ENCODE measurements at regions not wholly inside any gene's neighbourhood (a gene's known extent, or its start where the extent isn't known, plus 50 kb on each side); places are given as distances from the start of the nearest gene placed in this dataset.

GRCh38 chr2:128726236-128726635 is 407.6 kb upstream of the HS6ST1 start:
- no peak overlapping the region for H3K4me3 ChIP-seq (ENCODE audit: low read length)
- TF ChIP-seq, protein P1, sequence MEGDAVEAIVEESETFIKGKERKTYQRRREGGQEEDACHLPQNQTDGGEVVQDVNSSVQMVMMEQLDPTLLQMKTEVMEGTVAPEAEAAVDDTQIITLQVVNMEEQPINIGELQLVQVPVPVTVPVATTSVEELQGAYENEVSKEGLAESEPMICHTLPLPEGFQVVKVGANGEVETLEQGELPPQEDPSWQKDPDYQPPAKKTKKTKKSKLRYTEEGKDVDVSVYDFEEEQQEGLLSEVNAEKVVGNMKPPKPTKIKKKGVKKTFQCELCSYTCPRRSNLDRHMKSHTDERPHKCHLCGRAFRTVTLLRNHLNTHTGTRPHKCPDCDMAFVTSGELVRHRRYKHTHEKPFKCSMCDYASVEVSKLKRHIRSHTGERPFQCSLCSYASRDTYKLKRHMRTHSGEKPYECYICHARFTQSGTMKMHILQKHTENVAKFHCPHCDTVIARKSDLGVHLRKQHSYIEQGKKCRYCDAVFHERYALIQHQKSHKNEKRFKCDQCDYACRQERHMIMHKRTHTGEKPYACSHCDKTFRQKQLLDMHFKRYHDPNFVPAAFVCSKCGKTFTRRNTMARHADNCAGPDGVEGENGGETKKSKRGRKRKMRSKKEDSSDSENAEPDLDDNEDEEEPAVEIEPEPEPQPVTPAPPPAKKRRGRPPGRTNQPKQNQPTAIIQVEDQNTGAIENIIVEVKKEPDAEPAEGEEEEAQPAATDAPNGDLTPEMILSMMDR (conservative IDR thresholded peaks at IDR 0.05; ENCODE audit: low read depth, low read length): no peak
- DNase-seq (ENCODE audit: low read depth): no peak

- no peak for DNase-seq (ENCODE audit: low read depth)
- H3K4me3 ChIP-seq (ENCODE audit: low read length): no peak overlapping the region
- TF ChIP-seq, protein P1 (conservative IDR thresholded peaks at IDR 0.05; ENCODE audit: low read depth, low read length): no peak
Observed at GRCh38 chr2:128726911-128727310, 408.2 kb upstream of the HS6ST1 start.

DNA sequence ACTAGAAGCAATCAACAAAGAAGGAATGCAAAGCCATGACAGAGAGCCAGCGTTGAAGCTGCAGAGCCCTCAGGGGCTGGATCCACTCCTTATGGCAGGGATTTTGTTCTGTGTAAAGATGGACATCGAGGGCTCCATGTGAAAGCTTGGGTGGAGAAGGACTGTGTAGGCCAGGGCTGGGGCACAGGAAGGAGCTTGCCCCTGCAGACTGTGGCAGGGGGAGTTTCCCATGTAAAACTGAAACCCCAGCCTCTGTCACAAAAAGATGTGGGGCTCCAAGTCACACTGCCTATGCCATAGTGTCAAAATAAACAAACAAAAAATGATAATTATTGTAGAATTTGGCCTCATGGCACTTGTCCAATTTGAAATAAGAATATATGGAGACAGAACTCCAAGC is 408.7 kb upstream of the HS6ST1 start:
- no peak for DNase-seq (ENCODE audit: low read depth)
- TF ChIP-seq, protein P1 (conservative IDR thresholded peaks at IDR 0.05; ENCODE audit: low read depth, low read length): no peak
- no peak overlapping the region for H3K4me3 ChIP-seq (ENCODE audit: low read length)

GRCh38 chr2:128727914-128728313 is 409.2 kb upstream of the HS6ST1 start:
- TF ChIP-seq, protein P1 (conservative IDR thresholded peaks at IDR 0.05; ENCODE audit: low read depth, low read length): no peak
- no peak for DNase-seq (ENCODE audit: low read depth)
- no peak overlapping the region for H3K4me3 ChIP-seq (ENCODE audit: low read length)

DNA sequence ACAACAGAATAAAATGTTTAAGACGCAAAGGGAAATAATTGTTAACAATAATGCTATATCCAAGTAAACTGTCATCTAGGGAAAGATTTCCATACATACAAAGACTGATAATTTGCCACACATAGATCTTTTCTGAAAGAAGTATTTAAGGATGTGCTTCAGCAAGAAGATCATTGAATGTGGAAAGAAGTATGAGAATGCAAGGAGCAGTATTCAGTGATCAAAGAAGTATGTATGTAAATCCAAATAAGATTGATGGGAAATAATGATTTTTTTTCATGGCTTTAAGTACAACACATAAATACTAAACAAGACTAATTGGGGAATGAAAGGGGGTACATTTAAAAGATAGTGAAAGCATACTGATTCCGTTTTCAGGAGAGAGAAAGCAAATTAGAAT is 410.4 kb upstream of the HS6ST1 start:
- TF ChIP-seq, protein P1 (conservative IDR thresholded peaks at IDR 0.05; ENCODE audit: low read depth, low read length): no peak
- DNase-seq (ENCODE audit: low read depth): no peak
- H3K4me3 ChIP-seq (ENCODE audit: low read length): no peak overlapping the region

DNA sequence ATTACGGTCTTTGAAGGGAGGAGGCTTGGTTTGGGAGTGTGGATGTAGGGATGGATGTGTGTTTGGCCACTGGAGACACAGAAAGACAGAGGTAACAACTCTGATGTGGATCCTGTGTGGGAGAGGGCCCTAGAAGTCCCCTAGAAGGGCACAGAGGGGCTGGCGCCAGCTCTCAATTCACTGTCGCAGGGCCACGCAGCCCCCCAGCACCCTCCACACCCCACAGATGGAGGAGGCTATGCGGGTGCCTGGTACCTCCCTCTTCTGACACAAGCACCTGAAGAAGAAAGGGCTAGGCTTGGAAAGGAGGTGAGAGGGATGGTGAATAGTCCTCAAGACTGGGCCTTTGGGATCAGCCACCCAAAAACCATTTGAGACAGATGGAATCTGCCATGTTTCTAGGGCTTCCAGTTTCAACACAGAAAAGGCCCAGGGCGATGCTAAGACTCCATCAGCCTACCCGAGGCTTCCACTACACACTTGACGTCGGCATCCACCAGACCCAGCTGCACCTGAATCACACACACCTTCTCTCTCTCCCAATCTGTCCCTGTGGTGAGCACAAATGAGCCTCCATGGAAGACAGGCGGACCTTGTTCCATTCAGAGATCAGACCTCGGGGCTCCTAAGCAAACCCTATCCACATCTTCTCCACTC is 413.5 kb upstream of the HS6ST1 start:
- TF ChIP-seq, protein P1 (conservative IDR thresholded peaks at IDR 0.05; ENCODE audit: low read depth, low read length): no peak
- H3K4me3 ChIP-seq (ENCODE audit: low read length): no peak overlapping the region
- no peak for DNase-seq (ENCODE audit: low read depth)

- DNase-seq (ENCODE audit: low read depth): no peak
- TF ChIP-seq, protein P1 (conservative IDR thresholded peaks at IDR 0.05; ENCODE audit: low read depth, low read length): no peak
- H3K4me3 ChIP-seq (ENCODE audit: low read length): no peak overlapping the region
Observed at GRCh38 chr2:128732976-128733431, 414.3 kb upstream of the HS6ST1 start.

Data from retinal pigment epithelial cell (primary cell).